Medulla oblongata (tissue), 1 donor: ENCODE measurements at regions not wholly inside any gene's neighbourhood (a gene's known extent, or its start where the extent isn't known, plus 50 kb on each side); places are given as distances from the start of the nearest gene placed in this dataset.

Experiments
- DNase-seq: peaks from one replicate; pipeline ENCODE4 v3.0.0-alpha.2; 2015; ENCODE audit errors: extremely low spot score

- no peak for DNase-seq
Measured at GRCh38 chr5:107146901-107147300, 523.8 kb downstream of the EFNA5 start.

GRCh38 chr5:107135391-107135790, 535.3 kb downstream of the EFNA5 start:
- no peak for DNase-seq

GRCh38 chr5:107134931-107135330, 535.8 kb downstream of the EFNA5 start:
- DNase-seq: no peak

GRCh38 chr5:107129051-107129450, 541.7 kb downstream of the EFNA5 start:
- no peak for DNase-seq

- no peak for DNase-seq
Measured at GRCh38 chr5:107127878-107128277, 542.9 kb downstream of the EFNA5 start.

GRCh38 chr5:107126341-107126740, 544.4 kb downstream of the EFNA5 start:
- DNase-seq: no peak

- no peak for DNase-seq
Measured at GRCh38 chr5:107124376-107124775, 546.4 kb downstream of the EFNA5 start.

GRCh38 chr5:107123014-107123413, 547.7 kb downstream of the EFNA5 start:
- no peak for DNase-seq

GRCh38 chr5:107121793-107122519, 548.8 kb downstream of the EFNA5 start:
- no peak for DNase-seq

- DNase-seq: no peak
Measured at GRCh38 chr5:107119656-107120055, 551.1 kb downstream of the EFNA5 start.

- DNase-seq: no peak
Measured at GRCh38 chr5:107118184-107119019, 552.3 kb downstream of the EFNA5 start.

- no peak for DNase-seq
Measured at GRCh38 chr5:107112216-107112615, 558.5 kb downstream of the EFNA5 start.

- no peak for DNase-seq
Measured at GRCh38 chr5:107104040-107104995, 566.4 kb downstream of the EFNA5 start.

- no peak for DNase-seq
Measured at GRCh38 chr5:107103522-107103921, 567.2 kb downstream of the EFNA5 start.

- DNase-seq: no peak
Measured at GRCh38 chr5:107100121-107100520, 570.6 kb downstream of the EFNA5 start.

- DNase-seq: no peak
Measured at GRCh38 chr5:107099506-107099905, 571.2 kb downstream of the EFNA5 start.

- DNase-seq: no peak
Measured at GRCh38 chr5:107092695-107093094, 578.0 kb downstream of the EFNA5 start.

GRCh38 chr5:107090506-107090905, 580.2 kb downstream of the EFNA5 start:
- no peak for DNase-seq

- no peak for DNase-seq
Measured at GRCh38 chr5:107088907-107089306, 581.8 kb downstream of the EFNA5 start.

GRCh38 chr5:107085572-107085971, 585.2 kb downstream of the EFNA5 start:
- DNase-seq: no peak

GRCh38 chr5:107074996-107075395, 595.7 kb downstream of the EFNA5 start:
- no peak for DNase-seq

- DNase-seq: no peak
Measured at GRCh38 chr5:107072967-107073366, 597.8 kb downstream of the EFNA5 start.
